ENCODE measurements at regions not wholly inside any gene's neighbourhood (a gene's known extent, or its start where the extent isn't known, plus 50 kb on each side); places are given as distances from the start of the nearest gene placed in this dataset.

- POLR2A ChIA-PET (ENCODE audit: partially characterized antibody): no interaction called here
- 93% methylated on average over 1 of the region's 1 CpG; no CpG with 5 or more reads in 1 of the 2 experiments for WGBS, 2 experiments (ENCODE audit: extremely low coverage in 1 of 2, insufficient coverage in 1 of 2, insufficient read length in 1 of 2, insufficient replicate concordance in 2 of 2, low coverage in 1 of 2, low lambda C conversion rate in 2 of 2, missing lambda C conversion rate in 1 of 2)
These were observed 448.1 kb upstream of the DCC start for GRCh38 chr18:51891876-51892275.

More at GRCh38 chr18:51891876-51892275, 448.1 kb upstream of the DCC start:
- Histone ChIP-seq H3K14ac (ENCODE audit: insufficient read length) (no peak overlapping the region), H2BK12ac (ENCODE audit: low read depth, low read length) (no peak overlapping the region), H3K4me2 (ENCODE audit: insufficient read depth in 1 of 2, low read depth in 2 of 2, low read length in 2 of 2) (no peak overlapping the region), H4K20me1 (replicated peaks in 1 of 2; ENCODE audit: control insufficient read depth in 1 of 2, insufficient read depth in 2 of 2, low read length in 2 of 2) (no peaks in the 10 kb centered on the region), H2BK15ac (ENCODE audit: low read length) (no peak overlapping the region), H3K4me1 (replicated peaks in 1 of 4; ENCODE audit: control insufficient read depth in 3 of 4, insufficient read depth in 4 of 4, low read length in 3 of 4) (no peaks in the 10 kb centered on the region), H2AK5ac (ENCODE audit: low read depth, low read length) (no peak overlapping the region), H3K27me3 (replicated peaks in 1 of 4; ENCODE audit: control insufficient read depth in 3 of 4, extremely low read depth in 1 of 4, insufficient read depth in 3 of 4, low read length in 3 of 4) (no peaks in the 10 kb centered on the region), H2BK5ac (ENCODE audit: low read depth, low read length) (no peak overlapping the region), H3K23ac (ENCODE audit: insufficient read length) (no peak overlapping the region), H3K9ac (replicated peaks in 1 of 4; ENCODE audit: extremely low read depth in 1 of 4, low read depth in 3 of 4, low read length in 3 of 4) (no peak overlapping the region), H3K4ac (replicated peaks; ENCODE audit: insufficient read length, low read depth, low read length) (no peak overlapping the region), H3K79me1 (ENCODE audit: low read depth, low read length) (no peaks in the 10 kb centered on the region), H2BK20ac (ENCODE audit: low read length) (no peak overlapping the region), H3K27ac (ENCODE audit: low read depth, low read length) (no peak overlapping the region), H4K8ac (ENCODE audit: extremely low read depth, insufficient read depth, low read length) (no peak overlapping the region), H3K18ac (ENCODE audit: extremely low read depth, low read length) (no peak overlapping the region), H4K5ac (ENCODE audit: insufficient read length, low read depth, low read length) (no peak overlapping the region), H4K91ac (replicated peaks; ENCODE audit: insufficient read length, low read length) (no peak overlapping the region), H3K9me3 (ENCODE audit: insufficient read depth in 2 of 2, low read depth in 1 of 2, low read length in 1 of 2) (no peaks in the 10 kb centered on the region), H3K36me3 (ENCODE audit: control insufficient read depth in 2 of 4, insufficient read depth in 4 of 4, low read length in 3 of 4) (no peaks in the 10 kb centered on the region), H3K23me2 (ENCODE audit: low read depth, low read length) (no peaks in the 10 kb centered on the region), H2BK120ac (replicated peaks; ENCODE audit: low read depth, low read length) (no peak overlapping the region), H2AFZ (ENCODE audit: low read length) (no peak overlapping the region), H3K4me3 (ENCODE audit: extremely low read depth in 1 of 4, insufficient read depth in 2 of 4, low read depth in 3 of 4, low read length in 4 of 4) (no peak overlapping the region), H3K56ac (replicated peaks; ENCODE audit: insufficient read length, low read depth, low read length) (no peak overlapping the region), H3K79me2 (ENCODE audit: control insufficient read depth in 1 of 2, insufficient read depth in 2 of 2, low read length in 2 of 2) (no peaks in the 10 kb centered on the region)
- TF ChIP-seq USF2 (IDR thresholded peaks at IDR 0.05; ENCODE audit: low read length): no peak
- no peak for TF ChIP-seq RFX5 (IDR thresholded peaks at IDR 0.05; ENCODE audit: borderline replicate concordance, low read depth, low read length)
- no peak for TF ChIP-seq SIX5 (IDR thresholded peaks at IDR 0.05; ENCODE audit: low read depth, low read length)
- TF ChIP-seq HDAC6 (IDR thresholded peaks at IDR 0.05; ENCODE audit: low read depth, low read length): no peak
- TF ChIP-seq CREB1 (IDR thresholded peaks at IDR 0.05): no peak
- no peak for TF ChIP-seq TEAD4 (IDR thresholded peaks at IDR 0.05; ENCODE audit: low read depth, low read length)
- TF ChIP-seq, protein P1, sequence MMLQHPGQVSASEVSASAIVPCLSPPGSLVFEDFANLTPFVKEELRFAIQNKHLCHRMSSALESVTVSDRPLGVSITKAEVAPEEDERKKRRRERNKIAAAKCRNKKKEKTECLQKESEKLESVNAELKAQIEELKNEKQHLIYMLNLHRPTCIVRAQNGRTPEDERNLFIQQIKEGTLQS (IDR thresholded peaks at IDR 0.05; ENCODE audit: insufficient read depth, low read depth, low read length): no peak
- no peak for TF ChIP-seq CTBP2 (IDR thresholded peaks at IDR 0.05; ENCODE audit: borderline replicate concordance, insufficient read depth, insufficient read length, low read length)
- TF ChIP-seq CHD1 (IDR thresholded peaks at IDR 0.05; ENCODE audit: low read depth, low read length): no peak
- TF ChIP-seq JUN (IDR thresholded peaks at IDR 0.05; ENCODE audit: low read depth, low read length): no peak
- no peak for DNase-seq (ENCODE audit: low read depth in 1 of 2, low spot score in 2 of 2)
- CTCF ChIA-PET (ENCODE audit: partially characterized antibody): interaction anchor here (1.0 kb wide), 1 partner anchor 8 kb away, joined by 3 read pairs; no protein-coding TSS in a partner anchor
- no peak for FAIRE-seq
